Adrenal gland (tissue), 9 donors: ENCODE measurements at regions not wholly inside any gene's neighbourhood (a gene's known extent, or its start where the extent isn't known, plus 50 kb on each side); places are given as distances from the start of the nearest gene placed in this dataset.

Experiments used
- DNase-seq, 7 donors: peaks; one replicate each; pipeline ENCODE4 v3.0.0-alpha.2; 2019 to 2020
- H3K27ac ChIP-seq, 5 donors: fragments of 200-600 bp; sonication (generic) in 4 of 5; 1 replicate in 3 of 5; 2 replicates in 2 of 5; pipeline versions ENCODE4 v1.5.1 to v1.8.0; 2016 to 2020; ENCODE audit warnings: mild to moderate bottlenecking in 1 of 5
- H3K27me3 ChIP-seq: fragments of 200-600 bp; 2 replicates; pipeline ENCODE4 v1.8.0; 2021
- H3K36me3 ChIP-seq, 2 donors: fragments of 200-600 bp; replicated peaks in 1 of 2; 1 replicate in 1 of 2; 2 replicates in 1 of 2; pipeline versions ENCODE4 v1.5.1 to v1.8.0; 2018 to 2022
- H3K4me1 ChIP-seq, 2 donors: fragments of 200-600 bp; replicated peaks in 1 of 2; 1 replicate in 1 of 2; 2 replicates in 1 of 2; pipeline versions ENCODE4 v1.5.1 to v1.8.0; 2018 to 2021
- H3K4me3 ChIP-seq, 4 donors: fragments of 200-600 bp; sonication (generic) in 3 of 4; one replicate each; pipeline ENCODE4 v1.5.1; 2016 to 2018
- H3K9me3 ChIP-seq, 3 donors: fragments of 200-600 bp; sonication (generic) in 1 of 3; replicated peaks in 1 of 3; 1 replicate in 2 of 3; 2 replicates in 1 of 3; pipeline versions ENCODE4 v1.5.1 to v1.8.0; 2016 to 2021
- POLR2A ChIP-seq, 2 donors: fragments of 450-650 bp; IDR thresholded peaks; one replicate each; pipeline ENCODE4 v1.6.1; 2017; ENCODE audit warnings: antibody characterized with exemption in 2 of 2, mild to moderate bottlenecking in 2 of 2, moderate library complexity in 1 of 2
- WGBS, 4 donors: extraction: QIAGEN DNeasy Blood & Tissue Kit in 2 of 4; methylation state at CpG; one replicate each; pipeline versions ENCODE4 v1.1.5 to v1.1.7; 2013 to 2017; 5-methylcytosine and 5-hydroxymethylcytosine counted together
- intact Hi-C, 2 donors: fragments of 100-400 bp; cut with DNase I; formaldehyde crosslinking; loops; one replicate each; pipeline versions ENCODE4 v1.14.1 to v1.15.0; 2022 to 2023
- TF ChIP-seq, protein P1 (sequence below), 6 experiments: fragments of 450-650 bp in 4 of 6; fragments of 200-600 bp in 2 of 6; sonication (generic) in 1 of 6; IDR thresholded peaks; 1 replicate in 5 of 6; 2 replicates in 1 of 6; pipeline versions ENCODE4 v1.5.1 to v1.8.0; 2016 to 2021; ENCODE audit warnings: antibody characterized with exemption in 6 of 6, mild to moderate bottlenecking in 2 of 6, moderate library complexity in 1 of 6
- donor health status: healthy with polysubstance abuse.
- donor health status: Bipolar disorder and iron deficiency.
- donor health status: DM: yes; HTN: yes; CAD: no.
- donor health status: DM: no; HTN: no; CAD: no.
- donor health status: DM: no; HTN: no; CAD: no.

DNA sequence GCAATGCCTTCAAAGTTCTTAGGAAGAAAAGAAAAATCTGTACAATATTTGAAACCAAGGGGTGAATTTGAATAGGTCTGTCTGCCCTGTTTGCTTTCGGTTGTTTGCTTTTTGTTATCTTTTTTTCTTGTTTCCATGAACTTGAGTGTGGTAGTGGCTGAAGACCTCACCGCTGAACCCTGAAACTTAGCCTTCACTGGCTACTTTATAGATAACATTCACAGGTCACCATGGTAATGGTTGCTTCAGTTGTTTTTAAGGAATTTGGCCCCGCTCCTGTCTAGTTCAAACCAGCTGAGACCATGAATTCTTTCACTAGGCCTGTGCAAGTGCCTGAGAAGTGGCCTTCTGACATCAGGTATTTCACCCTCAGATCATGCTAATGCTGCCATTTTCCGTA, 137.0 kb upstream of the PMFBP1 start:
- Histone ChIP-seq H3K27ac (no peak overlapping the region), H3K36me3 (no peaks in the 10 kb centered on the region), H3K27me3 (no peaks in the 10 kb centered on the region), H3K9me3 (peaks cover 0 to 5% (median 0%) of the 10 kb centered on the region in 3 donors), H3K4me1 (no peaks in the 10 kb centered on the region), H3K4me3 (no peak overlapping the region)
- peak in 2 of 7 donors; percentile 8 to 27 for DNase-seq
- TF ChIP-seq, protein P1, sequence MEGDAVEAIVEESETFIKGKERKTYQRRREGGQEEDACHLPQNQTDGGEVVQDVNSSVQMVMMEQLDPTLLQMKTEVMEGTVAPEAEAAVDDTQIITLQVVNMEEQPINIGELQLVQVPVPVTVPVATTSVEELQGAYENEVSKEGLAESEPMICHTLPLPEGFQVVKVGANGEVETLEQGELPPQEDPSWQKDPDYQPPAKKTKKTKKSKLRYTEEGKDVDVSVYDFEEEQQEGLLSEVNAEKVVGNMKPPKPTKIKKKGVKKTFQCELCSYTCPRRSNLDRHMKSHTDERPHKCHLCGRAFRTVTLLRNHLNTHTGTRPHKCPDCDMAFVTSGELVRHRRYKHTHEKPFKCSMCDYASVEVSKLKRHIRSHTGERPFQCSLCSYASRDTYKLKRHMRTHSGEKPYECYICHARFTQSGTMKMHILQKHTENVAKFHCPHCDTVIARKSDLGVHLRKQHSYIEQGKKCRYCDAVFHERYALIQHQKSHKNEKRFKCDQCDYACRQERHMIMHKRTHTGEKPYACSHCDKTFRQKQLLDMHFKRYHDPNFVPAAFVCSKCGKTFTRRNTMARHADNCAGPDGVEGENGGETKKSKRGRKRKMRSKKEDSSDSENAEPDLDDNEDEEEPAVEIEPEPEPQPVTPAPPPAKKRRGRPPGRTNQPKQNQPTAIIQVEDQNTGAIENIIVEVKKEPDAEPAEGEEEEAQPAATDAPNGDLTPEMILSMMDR (IDR thresholded peaks at IDR 0.05), result no peak
- TF ChIP-seq POLR2A (IDR thresholded peaks at IDR 0.05), result no peak
- intact Hi-C loops, result no loop called here
- WGBS, 4 donors, result 58 to 61% (median 60%) methylated on average over 4 of the region's 4 CpGs

DNA sequence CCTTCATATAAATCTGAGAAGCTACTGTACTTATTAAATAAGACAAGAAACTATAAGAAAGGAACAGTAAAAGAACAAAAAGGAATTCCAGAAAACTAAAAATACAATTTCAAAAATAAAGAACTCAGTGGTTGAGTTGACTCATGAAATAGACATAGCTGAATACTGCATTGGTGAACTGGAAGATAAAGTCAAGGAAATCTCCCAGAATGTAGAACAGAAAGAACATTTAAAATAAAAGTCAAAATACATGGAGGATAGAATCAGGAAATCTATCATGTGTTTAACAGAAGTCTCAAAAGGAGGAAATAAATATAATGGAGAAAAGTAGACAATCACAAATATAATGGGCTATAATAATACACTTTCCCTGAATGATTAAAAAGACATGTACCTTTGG, 136.4 kb upstream of the PMFBP1 start:
- no peak overlapping the region for H3K27ac ChIP-seq

DNA sequence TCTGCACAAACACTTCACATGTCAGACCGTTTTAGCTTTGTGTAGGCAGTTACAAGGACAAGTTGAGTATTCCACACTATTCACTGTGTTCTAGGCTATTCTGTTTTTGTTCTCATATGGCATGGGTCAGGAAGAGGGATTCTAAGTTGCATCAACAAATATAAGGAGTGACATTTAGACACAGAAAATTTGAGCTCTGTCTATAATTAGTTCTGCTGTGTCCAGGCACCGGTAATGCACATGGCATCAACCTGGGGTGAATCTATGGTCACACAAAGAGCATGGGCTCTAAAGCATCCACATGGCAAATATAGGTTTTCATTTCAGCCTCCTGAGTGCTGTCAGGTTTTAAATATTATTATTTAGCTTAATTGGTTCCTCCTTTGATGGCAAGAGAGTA, 130.4 kb upstream of the PMFBP1 start:
- no peak overlapping the region for H3K4me3 ChIP-seq
- H3K27me3 ChIP-seq, result no peaks in the 10 kb centered on the region
- no peak for DNase-seq
- 49 to 61% (median 54%) methylated on average over 2 of the region's 2 CpGs for WGBS, 4 donors
- H3K4me1 ChIP-seq, result no peaks in the 10 kb centered on the region
- no peaks in the 10 kb centered on the region for H3K36me3 ChIP-seq
- H3K9me3 ChIP-seq, result no peaks in the 10 kb centered on the region
- H3K27ac ChIP-seq, result no peak overlapping the region
- intact Hi-C loops, result no loop called here
- no peak for TF ChIP-seq POLR2A (IDR thresholded peaks at IDR 0.05)
- TF ChIP-seq, protein P1 (IDR thresholded peaks at IDR 0.05), result no peak

More for the DNA sequence above, 136.4 kb upstream of the PMFBP1 start:
- intact Hi-C loops, result no loop called here
- DNase-seq, result no peak
- H3K4me3 ChIP-seq, result no peak overlapping the region
- H3K4me1 ChIP-seq, result no peaks in the 10 kb centered on the region
- TF ChIP-seq, protein P1 (IDR thresholded peaks at IDR 0.05), result no peak
- no peak for TF ChIP-seq POLR2A (IDR thresholded peaks at IDR 0.05)
- peaks cover 0 to 5% (median 0%) of the 10 kb centered on the region in 3 donors for H3K9me3 ChIP-seq
- no peaks in the 10 kb centered on the region for H3K27me3 ChIP-seq
- H3K36me3 ChIP-seq, result no peaks in the 10 kb centered on the region

DNA sequence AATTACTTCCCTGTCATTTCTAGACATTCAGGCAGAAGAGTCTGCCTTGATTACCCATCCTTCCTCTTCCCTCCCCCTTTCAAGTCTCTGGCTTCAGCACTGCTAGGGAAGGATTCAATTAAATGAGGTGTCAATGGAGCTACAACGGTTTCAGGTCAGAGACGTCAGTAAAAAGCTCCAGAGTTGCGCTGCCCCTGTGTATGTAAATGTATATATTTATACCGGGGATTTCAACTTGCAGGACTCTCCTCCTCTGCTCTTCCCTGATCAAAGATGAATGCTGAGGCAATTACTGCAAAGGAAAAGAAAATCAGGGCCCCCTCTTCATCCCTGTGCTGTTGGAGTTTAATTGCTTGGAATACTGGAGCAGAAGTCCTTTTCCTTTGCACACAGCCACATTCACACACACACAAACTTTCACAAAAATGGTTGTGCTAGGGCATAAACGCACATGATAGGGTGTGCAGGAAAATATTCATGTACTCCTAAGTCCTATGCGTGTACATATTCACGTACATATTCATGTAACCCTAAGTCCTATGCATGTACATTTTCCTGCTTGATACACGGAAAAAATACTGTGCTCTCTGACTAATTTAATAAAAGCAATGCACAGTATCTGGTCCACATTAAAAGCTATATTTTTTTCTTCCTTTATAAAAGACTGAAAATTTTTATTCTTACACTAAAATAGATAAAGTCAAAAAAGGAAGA, 129.7 kb upstream of the PMFBP1 start:
- Histone ChIP-seq H3K36me3 (no peaks in the 10 kb centered on the region), H3K27me3 (no peaks in the 10 kb centered on the region), H3K4me1 (no peaks in the 10 kb centered on the region), H3K27ac (no peak overlapping the region), H3K4me3 (no peak overlapping the region), H3K9me3 (no peaks in the 10 kb centered on the region)
- 66 to 74% (median 67%) methylated on average over 8 of the region's 8 CpGs for WGBS, 4 donors
- DNase-seq, result no peak
- TF ChIP-seq POLR2A (IDR thresholded peaks at IDR 0.05), result no peak
- TF ChIP-seq, protein P1 (IDR thresholded peaks at IDR 0.05), result no peak
- intact Hi-C loops, result no loop called here
